Caco-2 (cell line): ENCODE measurements at regions not wholly inside any gene's neighbourhood (a gene's known extent, or its start where the extent isn't known, plus 50 kb on each side); places are given as distances from the start of the nearest gene placed in this dataset.

Source experiments
- BruUV-seq: library from RNA; stranded (reverse); fragments of 400-500 nt; replicated peaks from 2 replicates; lab custom pipeline; 2021; lab: Mats Ljungman, UMichigan
- CTCF ChIA-PET: fragments of 300-600 bp; sonication (Branson Sonifier 250); formaldehyde crosslinking; loops from one replicate; lab custom pipeline; 2022; ENCODE audit warnings: antibody characterized with exemption; lab: Charles Lee
- POLR2A ChIA-PET: fragments of 300-600 bp; sonication (Branson Sonifier 250); formaldehyde crosslinking; loops from one replicate; lab custom pipeline; 2022; ENCODE audit warnings: antibody characterized with exemption; lab: Charles Lee
- DNase-seq, 2 experiments: peaks; one replicate each; pipeline versions ENCODE4 v3.0.0 to v3.0.0-alpha.2; 2020 to 2022
- H3K27me3 ChIP-seq: replicated peaks from 2 replicates; pipeline ENCODE4 v1.6.0; 2011; ENCODE audit warnings: low read length; ENCODE audit not compliant: control insufficient read depth, insufficient read depth
- H3K36me3 ChIP-seq: 2 replicates; pipeline ENCODE4 v1.5.1; 2011; ENCODE audit warnings: low read length; ENCODE audit not compliant: control insufficient read depth, insufficient read depth
- H3K4me1 ChIP-seq: fragments of 250-450 bp; sonication (Bioruptor Pico); 2 replicates; pipeline ENCODE4 v1.5.1; 2020; ENCODE audit warnings: mild to moderate bottlenecking
- H3K4me3 ChIP-seq: 2 replicates; pipeline ENCODE4 v1.5.1; 2011; ENCODE audit warnings: low read depth, mild to moderate bottlenecking, control low read depth, low read length
- H3K9me3 ChIP-seq: fragments of 250-450 bp; sonication (Bioruptor Pico); 2 replicates; pipeline ENCODE4 v1.5.1; 2020; ENCODE audit warnings: mild to moderate bottlenecking, moderate library complexity
- H3K27ac Mint-ChIP-seq: one replicate; pipeline ENCODE4 v1.8.0; 2022; ENCODE audit warnings: mixed read lengths; ENCODE audit not compliant: unreplicated experiment
- H3K27me3 Mint-ChIP-seq: one replicate; pipeline ENCODE4 v1.8.0; 2022; ENCODE audit warnings: mixed read lengths; ENCODE audit not compliant: insufficient read depth, unreplicated experiment
- H3K36me3 Mint-ChIP-seq: one replicate; pipeline ENCODE4 v1.8.0; 2022; ENCODE audit warnings: mild to moderate bottlenecking, mixed read lengths; ENCODE audit not compliant: insufficient read depth, unreplicated experiment
- H3K4me1 Mint-ChIP-seq: one replicate; pipeline ENCODE4 v1.8.0; 2022; ENCODE audit warnings: low read depth, mixed read lengths; ENCODE audit not compliant: unreplicated experiment
- H3K4me3 Mint-ChIP-seq: one replicate; pipeline ENCODE4 v1.8.0; 2022; ENCODE audit warnings: mild to moderate bottlenecking, moderate library complexity, mixed read lengths; ENCODE audit not compliant: unreplicated experiment
- H3K9me3 Mint-ChIP-seq: one replicate; pipeline ENCODE4 v1.8.0; 2022; ENCODE audit warnings: mixed read lengths; ENCODE audit not compliant: unreplicated experiment
- CTCF ChIP-seq, 2 experiments: fragments of 200-600 bp in 1 of 2; IDR thresholded peaks; 1 replicate in 1 of 2; 2 replicates in 1 of 2; pipeline versions ENCODE4 v1.5.1 to v1.8.0; 2011 to 2022; ENCODE audit warnings: antibody characterized with exemption in 1 of 2, control low read depth in 1 of 2, inconsistent platforms in 1 of 2, low read depth in 1 of 2, low read length in 1 of 2, mild to moderate bottlenecking in 1 of 2, moderate library complexity in 1 of 2; ENCODE audit not compliant: insufficient read depth in 1 of 2, severe bottlenecking in 1 of 2, unreplicated experiment in 1 of 2
- intact Hi-C: fragments of 100-400 bp; cut with micrococcal nuclease; formaldehyde crosslinking; loops from one replicate; pipeline ENCODE4 v1.10.0; 2022; ENCODE audit not compliant: unreplicated experiment

- BruUV-seq, result no TSS peak
- DNase-seq, result no peak
- Mint-ChIP-seq H3K27ac (no peak overlapping the region), H3K9me3 (no peaks in the 10 kb centered on the region), H3K27me3 (peaks cover 8% of the 10 kb centered on the region), H3K4me1 (no peaks in the 10 kb centered on the region), H3K4me3 (no peak overlapping the region), H3K36me3 (no peaks in the 10 kb centered on the region)
- CTCF ChIA-PET, result no interaction called here
- no peaks in the 10 kb centered on the region for H3K36me3 ChIP-seq
- H3K4me3 ChIP-seq, result no peak overlapping the region
- TF ChIP-seq CTCF (IDR thresholded peaks at IDR 0.05; ENCODE audit: insufficient read depth in 1 of 2, low read depth in 1 of 2, low read length in 1 of 2, severe bottlenecking in 1 of 2, unreplicated experiment in 1 of 2), result no peak
- POLR2A ChIA-PET, result no interaction called here
- no peaks in the 10 kb centered on the region for H3K27me3 ChIP-seq
- H3K4me1 ChIP-seq, result no peaks in the 10 kb centered on the region
- no peaks in the 10 kb centered on the region for H3K9me3 ChIP-seq
- intact Hi-C loops, result no loop called here
Measured at GRCh38 chr5:89374818-89375521, 492.0 kb upstream of the MEF2C start.

- H3K36me3 ChIP-seq, result no peaks in the 10 kb centered on the region
- H3K4me3 ChIP-seq, result no peak overlapping the region
- H3K27me3 ChIP-seq, result no peaks in the 10 kb centered on the region
- intact Hi-C loops, result no loop called here
- Mint-ChIP-seq H3K9me3 (no peaks in the 10 kb centered on the region), H3K4me1 (no peaks in the 10 kb centered on the region), H3K27me3 (peaks cover 8% of the 10 kb centered on the region), H3K36me3 (no peaks in the 10 kb centered on the region), H3K4me3 (no peak overlapping the region), H3K27ac (no peak overlapping the region)
- TF ChIP-seq CTCF (IDR thresholded peaks at IDR 0.05; ENCODE audit: insufficient read depth in 1 of 2, low read depth in 1 of 2, low read length in 1 of 2, severe bottlenecking in 1 of 2, unreplicated experiment in 1 of 2), result no peak
- no peaks in the 10 kb centered on the region for H3K4me1 ChIP-seq
- CTCF ChIA-PET, result no interaction called here
- no TSS peak for BruUV-seq
- no peaks in the 10 kb centered on the region for H3K9me3 ChIP-seq
- DNase-seq, result no peak
- POLR2A ChIA-PET, result no interaction called here
Measured at GRCh38 chr5:89374144-89374784, 491.3 kb upstream of the MEF2C start.

- Mint-ChIP-seq H3K4me1 (no peaks in the 10 kb centered on the region), H3K27me3 (peaks cover 6% of the 10 kb centered on the region), H3K36me3 (no peaks in the 10 kb centered on the region), H3K9me3 (no peaks in the 10 kb centered on the region), H3K4me3 (no peak overlapping the region), H3K27ac (no peak overlapping the region)
- POLR2A ChIA-PET, result no interaction called here
- H3K36me3 ChIP-seq, result no peaks in the 10 kb centered on the region
- H3K4me3 ChIP-seq, result no peak overlapping the region
- CTCF ChIA-PET, result no interaction called here
- no peak for TF ChIP-seq CTCF (IDR thresholded peaks at IDR 0.05; ENCODE audit: insufficient read depth in 1 of 2, low read depth in 1 of 2, low read length in 1 of 2, severe bottlenecking in 1 of 2, unreplicated experiment in 1 of 2)
- intact Hi-C loops, result no loop called here
- no peaks in the 10 kb centered on the region for H3K27me3 ChIP-seq
- no peaks in the 10 kb centered on the region for H3K4me1 ChIP-seq
- no TSS peak for BruUV-seq
- no peaks in the 10 kb centered on the region for H3K9me3 ChIP-seq
- no peak for DNase-seq
Measured at GRCh38 chr5:89372176-89372575, 489.2 kb upstream of the MEF2C start.
